ENCODE measurements at regions not wholly inside any gene's neighbourhood (a gene's known extent, or its start where the extent isn't known, plus 50 kb on each side); places are given as distances from the start of the nearest gene placed in this dataset.
"Not testable (repeated sequence)": the region's sequence is repeated elsewhere in the genome, so short reads cannot be mapped to it uniquely, and the experiment has no call there.

- DNase-seq = no peak
Observed at GRCh38 chr3:168738527-168739325, 643.0 kb upstream of the GOLIM4 start.

DNA sequence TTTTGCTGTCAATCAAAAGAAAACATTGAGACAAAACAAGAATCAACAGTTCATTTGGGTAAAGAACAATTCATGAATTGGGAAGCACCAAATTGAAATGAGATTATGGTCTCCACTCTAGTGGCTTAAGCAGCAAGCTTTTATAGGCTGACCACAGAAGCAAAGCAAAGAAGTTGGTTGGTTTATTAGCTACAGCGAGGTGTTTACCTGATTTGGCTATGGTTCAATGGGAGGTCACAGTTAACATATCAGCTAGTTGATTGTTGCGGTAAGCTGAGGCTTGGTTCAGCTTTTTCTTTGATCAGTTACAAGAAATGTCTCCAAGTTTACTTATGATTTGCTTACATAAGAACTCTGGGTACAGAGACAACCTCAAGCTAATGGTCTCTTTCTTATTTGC, 640.5 kb upstream of the GOLIM4 start:
- no peak for DNase-seq

GRCh38 chr3:168730073-168730472, 634.3 kb upstream of the GOLIM4 start:
- DNase-seq = no peak

DNA sequence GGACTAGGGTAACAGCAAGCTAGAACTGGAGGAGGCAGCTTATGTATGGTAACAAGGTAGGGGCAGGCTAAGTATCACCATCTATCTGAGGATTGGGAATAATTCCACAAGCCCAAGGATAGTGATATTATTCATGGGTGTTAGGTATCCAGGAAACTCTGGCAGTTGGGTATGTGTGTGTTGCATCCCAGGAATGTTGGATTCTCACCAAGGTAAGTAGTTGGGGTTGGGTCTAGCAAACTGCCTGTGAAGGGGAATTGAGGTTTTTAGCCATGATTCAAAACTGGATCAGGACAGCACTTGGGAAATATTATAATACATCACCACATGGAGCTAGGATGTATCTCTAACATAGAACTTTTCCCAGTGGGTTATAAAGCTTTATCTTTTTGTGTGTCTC, 626.4 kb upstream of the GOLIM4 start:
- no peak for DNase-seq

DNA sequence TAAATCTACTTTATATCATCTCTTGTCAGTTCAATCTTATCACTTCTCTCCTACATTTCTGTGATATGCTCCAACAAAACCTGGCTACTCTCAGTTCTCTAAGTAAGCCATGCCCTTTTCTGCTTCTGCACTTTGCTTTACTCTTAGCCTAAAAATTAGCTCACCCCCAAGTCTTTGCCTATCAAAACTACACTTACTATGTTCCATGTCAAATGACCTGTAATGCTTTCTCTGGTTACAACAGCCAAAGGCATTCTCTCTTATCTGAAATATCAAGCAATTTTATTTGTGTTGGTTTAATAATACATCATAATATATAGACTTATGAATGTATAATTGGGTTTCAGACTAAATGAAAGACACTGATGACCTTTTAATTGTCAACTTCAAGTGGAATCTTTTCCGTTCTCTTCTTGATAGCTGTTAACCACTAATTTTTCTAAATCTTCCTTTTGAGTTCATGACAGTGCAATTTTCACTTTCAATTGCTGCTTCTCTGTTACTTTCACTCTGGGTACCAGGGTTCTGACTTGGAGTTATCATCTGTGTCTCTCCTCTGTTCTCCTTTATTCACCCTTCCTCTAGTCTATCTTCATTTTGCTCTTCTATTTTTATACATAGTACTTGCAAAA, 619.0 kb upstream of the GOLIM4 start:
- no peak for DNase-seq

GRCh38 chr3:168709073-168709472, 613.3 kb upstream of the GOLIM4 start:
- no peak for DNase-seq

GRCh38 chr3:168707900-168708299, 612.2 kb upstream of the GOLIM4 start:
- no peak for DNase-seq

DNA sequence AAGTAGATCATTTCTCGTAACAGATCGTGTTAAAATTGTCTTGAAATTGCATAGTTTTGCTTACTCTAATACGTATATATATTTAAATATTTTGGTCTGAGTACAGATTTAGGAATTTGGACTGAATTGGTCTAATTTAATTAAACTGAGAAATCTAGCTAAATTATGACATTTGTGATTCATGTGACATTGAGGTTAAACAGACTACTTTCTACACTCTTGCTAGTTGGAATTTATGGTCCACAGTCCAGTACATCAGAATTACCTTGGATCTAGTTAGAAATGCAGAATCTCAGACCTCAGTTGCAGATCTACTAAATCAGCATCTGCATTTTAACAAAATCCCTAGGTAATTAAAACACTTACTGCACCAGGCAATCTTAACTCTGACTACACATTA, 609.7 kb upstream of the GOLIM4 start:
- DNase-seq = no peak

- no peak for DNase-seq
Observed at GRCh38 chr3:168696051-168696450, 600.3 kb upstream of the GOLIM4 start.

- no peak for DNase-seq
Observed at GRCh38 chr3:168693870-168694269, 598.1 kb upstream of the GOLIM4 start.

DNA sequence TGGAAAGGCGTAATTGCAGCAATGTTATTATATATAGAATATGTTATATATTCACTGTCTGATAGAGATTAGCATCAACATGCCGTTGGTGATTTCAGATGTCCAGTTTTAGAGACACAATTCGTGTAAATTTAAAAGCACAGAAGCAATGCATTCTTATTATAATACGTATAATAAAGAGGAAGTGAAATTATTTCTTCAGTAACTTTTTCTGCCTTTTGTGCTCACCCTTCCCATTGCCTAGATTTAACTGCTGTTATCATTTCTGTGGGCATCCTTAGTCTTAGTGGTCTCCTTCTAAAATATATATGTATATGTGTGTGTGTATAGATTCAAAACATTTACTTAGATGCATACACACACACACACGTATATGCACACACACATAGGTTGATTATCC, 592.5 kb upstream of the GOLIM4 start:
- DNase-seq = no peak

GRCh38 chr3:168684519-168684918, 588.8 kb upstream of the GOLIM4 start:
- DNase-seq = no peak

- DNase-seq = no peak
Observed at GRCh38 chr3:168678730-168679129, 583.0 kb upstream of the GOLIM4 start.

DNA sequence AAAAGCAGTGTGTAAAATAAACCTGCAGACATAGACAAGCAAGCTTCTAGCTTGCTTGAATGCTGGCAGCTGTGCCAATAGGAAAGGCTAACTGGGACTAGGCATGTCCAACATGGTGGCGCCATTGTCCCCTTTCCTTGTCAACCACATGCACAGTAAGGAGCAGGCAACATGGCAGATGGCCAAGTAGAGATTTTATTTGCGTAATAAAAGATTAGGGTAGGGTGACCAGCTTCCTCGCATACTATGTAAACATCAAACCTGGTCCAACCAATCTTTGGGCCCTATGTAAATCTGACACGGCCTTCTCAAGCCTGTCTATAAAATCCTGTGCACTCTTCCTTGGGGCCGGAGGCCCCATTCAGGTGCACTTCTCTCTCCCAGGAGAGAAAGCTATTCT, 575.4 kb upstream of the GOLIM4 start:
- DNase-seq = no peak

DNA sequence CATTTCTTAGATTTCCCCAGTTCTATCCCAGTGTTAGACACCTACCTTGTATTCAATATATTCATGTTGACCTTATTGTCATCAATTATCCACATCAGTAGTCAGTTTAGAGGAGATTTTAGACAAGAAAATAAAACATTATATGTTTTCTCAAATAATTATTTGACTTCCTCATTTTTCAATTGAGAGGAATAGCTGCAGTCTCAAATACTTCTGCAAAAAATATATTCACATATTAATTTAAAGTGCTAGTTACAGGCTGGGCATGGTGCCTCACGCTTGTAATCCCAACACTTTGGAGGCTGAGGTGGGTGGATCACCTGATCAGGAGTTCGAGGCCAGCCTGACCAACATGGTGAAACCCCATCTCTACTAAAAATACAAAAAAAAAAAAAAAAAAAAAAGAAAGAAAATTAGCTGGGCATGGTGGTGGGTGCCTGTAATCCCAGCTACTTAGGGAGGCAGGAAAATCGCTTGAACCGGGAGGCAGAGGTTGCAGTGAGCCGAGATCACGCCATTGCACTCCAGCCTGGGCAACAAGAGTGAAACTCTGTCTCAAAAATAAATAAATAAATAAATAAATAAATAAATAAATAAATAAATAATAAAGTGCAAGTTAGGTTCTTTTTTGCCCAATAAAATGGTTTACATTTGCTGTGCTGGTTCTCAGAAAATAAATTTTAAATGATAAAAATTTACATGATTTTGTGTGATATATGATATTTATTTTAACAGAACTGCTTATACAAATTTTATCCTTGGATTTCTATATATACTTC, 565.3 kb upstream of the GOLIM4 start:
- DNase-seq = not testable (repeated sequence)

- no peak for DNase-seq
Observed at GRCh38 chr3:168659015-168659414, 563.3 kb upstream of the GOLIM4 start.

DNA sequence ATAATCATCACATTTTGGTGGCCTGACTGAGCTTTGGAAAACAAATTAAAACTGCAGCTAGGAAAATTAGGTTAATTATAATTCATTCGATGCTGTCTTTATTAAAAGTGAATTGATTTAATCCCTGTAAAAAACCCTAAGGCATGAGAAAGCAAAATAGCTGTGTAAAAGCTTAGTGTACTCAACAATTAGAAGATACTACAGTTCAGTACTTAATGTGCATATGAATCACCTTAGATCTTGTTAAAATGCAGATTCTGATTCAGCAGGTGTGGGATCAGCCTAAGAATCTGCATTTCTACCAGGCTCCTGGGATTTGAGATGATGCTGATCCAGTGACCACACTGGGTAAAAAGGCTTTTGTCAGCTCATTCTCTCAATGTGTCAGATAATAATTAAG, 559.9 kb upstream of the GOLIM4 start:
- no peak for DNase-seq

DNA sequence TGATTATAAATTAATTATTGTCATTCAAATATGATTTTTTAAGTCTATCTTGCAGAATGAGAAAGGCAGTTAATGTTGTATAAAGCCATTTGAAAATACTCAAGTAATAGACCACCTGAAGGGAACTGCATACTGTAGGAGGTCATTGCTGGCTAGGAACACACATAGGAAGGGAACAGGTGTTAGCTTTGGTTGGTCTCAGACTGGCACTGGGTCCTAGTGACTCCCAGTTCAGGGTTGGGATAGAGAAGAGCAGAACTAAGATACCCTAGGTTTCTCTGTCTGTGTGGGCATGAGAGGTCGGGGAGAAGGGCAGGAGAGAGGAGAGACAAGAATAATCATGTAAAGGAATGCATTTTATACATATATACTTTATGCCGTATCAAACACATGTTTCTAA, 559.0 kb upstream of the GOLIM4 start:
- no peak for DNase-seq

DNA sequence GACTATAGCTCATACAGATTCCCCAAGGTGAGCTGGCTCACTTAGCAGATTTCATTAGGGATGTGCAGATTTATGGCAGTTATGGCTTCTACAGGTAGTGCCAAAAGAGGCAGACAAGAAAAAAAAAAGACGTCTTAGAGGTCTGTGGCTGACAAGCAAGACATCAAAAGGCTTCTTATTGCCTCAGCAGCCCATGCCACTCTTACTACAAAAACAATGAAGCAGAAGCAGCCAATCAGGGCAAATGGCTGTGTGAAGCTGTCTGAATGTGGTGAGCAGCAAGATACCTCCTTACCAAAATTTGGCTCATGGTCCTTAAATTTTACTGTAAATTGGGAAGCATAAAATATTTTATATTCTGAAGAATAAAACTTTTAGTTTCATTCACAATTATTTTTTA, 557.5 kb upstream of the GOLIM4 start:
- no peak for DNase-seq

DNA sequence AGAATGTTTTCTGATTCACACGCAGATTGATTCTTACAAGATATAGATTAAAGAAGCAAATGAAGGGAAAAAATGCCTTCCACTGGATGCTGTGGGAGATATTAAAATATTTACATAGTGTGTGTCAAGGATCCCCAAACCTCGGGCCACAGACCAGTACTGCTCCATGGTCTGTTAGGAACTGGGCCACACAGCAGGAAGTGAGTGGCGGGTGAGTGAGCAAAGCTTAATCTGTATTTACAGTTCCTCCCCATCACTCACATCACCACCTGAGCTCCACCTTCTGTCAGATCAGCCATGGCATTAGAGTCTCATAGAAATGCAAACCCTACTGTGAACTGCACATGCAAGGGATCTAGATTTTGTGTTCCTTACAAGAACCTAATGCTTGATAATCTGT, 552.6 kb upstream of the GOLIM4 start:
- no peak for DNase-seq

- DNase-seq = no peak
Observed at GRCh38 chr3:168647582-168647981, 551.9 kb upstream of the GOLIM4 start.

- DNase-seq = no peak
Observed at GRCh38 chr3:168645180-168645579, 549.5 kb upstream of the GOLIM4 start.

GRCh38 chr3:168628549-168628948, 532.8 kb upstream of the GOLIM4 start:
- DNase-seq = no peak

GRCh38 chr3:168625477-168625876, 529.8 kb upstream of the GOLIM4 start:
- no peak for DNase-seq
